DND-41 (cell line): ENCODE measurements at regions not wholly inside any gene's neighbourhood (a gene's known extent, or its start where the extent isn't known, plus 50 kb on each side); places are given as distances from the start of the nearest gene placed in this dataset.

Source experiments
- EZH2 ChIP-seq: IDR thresholded peaks from 3 replicates; pipeline ENCODE4 v1.6.1; 2012; ENCODE audit warnings: borderline replicate concordance, low read depth, mild to moderate bottlenecking, moderate library complexity, low read length, inconsistent platforms; ENCODE audit not compliant: severe bottlenecking
- TF ChIP-seq, protein P1 (sequence below): IDR thresholded peaks from 2 replicates; pipeline ENCODE4 v1.5.1; 2012; ENCODE audit warnings: borderline replicate concordance, low read length, moderate library complexity, mild to moderate bottlenecking; ENCODE audit not compliant: poor library complexity, severe bottlenecking; ENCODE audit errors: extremely low read depth

DNA sequence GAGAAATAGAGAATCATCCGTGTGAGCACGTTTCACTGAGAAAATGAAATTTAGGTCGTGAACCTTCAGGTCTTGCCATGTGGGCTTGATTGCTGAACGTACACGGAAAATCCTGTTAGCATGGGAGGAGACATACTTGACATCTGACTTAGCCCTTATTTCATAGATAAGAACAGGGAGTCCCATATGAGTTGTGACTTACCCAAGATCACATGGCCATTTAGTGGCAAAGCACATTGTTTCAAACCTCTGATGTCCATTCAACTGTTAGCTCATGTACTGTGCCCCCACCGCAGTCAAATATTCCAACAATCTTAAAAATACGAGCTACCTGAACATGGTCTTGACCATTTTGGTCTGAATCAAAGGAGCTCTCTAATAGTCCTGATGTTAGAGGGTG lies 411.2 kb upstream of the FZD8 start:
- TF ChIP-seq, protein P1, sequence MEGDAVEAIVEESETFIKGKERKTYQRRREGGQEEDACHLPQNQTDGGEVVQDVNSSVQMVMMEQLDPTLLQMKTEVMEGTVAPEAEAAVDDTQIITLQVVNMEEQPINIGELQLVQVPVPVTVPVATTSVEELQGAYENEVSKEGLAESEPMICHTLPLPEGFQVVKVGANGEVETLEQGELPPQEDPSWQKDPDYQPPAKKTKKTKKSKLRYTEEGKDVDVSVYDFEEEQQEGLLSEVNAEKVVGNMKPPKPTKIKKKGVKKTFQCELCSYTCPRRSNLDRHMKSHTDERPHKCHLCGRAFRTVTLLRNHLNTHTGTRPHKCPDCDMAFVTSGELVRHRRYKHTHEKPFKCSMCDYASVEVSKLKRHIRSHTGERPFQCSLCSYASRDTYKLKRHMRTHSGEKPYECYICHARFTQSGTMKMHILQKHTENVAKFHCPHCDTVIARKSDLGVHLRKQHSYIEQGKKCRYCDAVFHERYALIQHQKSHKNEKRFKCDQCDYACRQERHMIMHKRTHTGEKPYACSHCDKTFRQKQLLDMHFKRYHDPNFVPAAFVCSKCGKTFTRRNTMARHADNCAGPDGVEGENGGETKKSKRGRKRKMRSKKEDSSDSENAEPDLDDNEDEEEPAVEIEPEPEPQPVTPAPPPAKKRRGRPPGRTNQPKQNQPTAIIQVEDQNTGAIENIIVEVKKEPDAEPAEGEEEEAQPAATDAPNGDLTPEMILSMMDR = no peak
- no peak for TF ChIP-seq EZH2
